ENCODE measurements at regions not wholly inside any gene's neighbourhood (a gene's known extent, or its start where the extent isn't known, plus 50 kb on each side); places are given as distances from the start of the nearest gene placed in this dataset.
"Not testable (repeated sequence)": the region's sequence is repeated elsewhere in the genome, so short reads cannot be mapped to it uniquely, and the experiment has no call there.

- TF ChIP-seq CTCF (IDR thresholded peaks at IDR 0.05) = no peak
- intact Hi-C loops (cut with DNase I; ENCODE audit: low total_unique reads) = no loop called here
- Histone ChIP-seq H3K9me3 (no peaks in the 10 kb centered on the region), H3K4me1 (peaks cover 0 to 7% (median 0%) of the 10 kb centered on the region in 4 donors), H3K4me3 (no peak overlapping the region), H3K27ac (no peak overlapping the region), H3K27me3 (no peaks in the 10 kb centered on the region), H3K36me3 (no peaks in the 10 kb centered on the region)
- DNase-seq = no peak
Measured at GRCh38 chr12:23245186-23245585, 620.2 kb downstream of the ETNK1 start.

- H3K36me3 ChIP-seq = no peaks in the 10 kb centered on the region
- H3K4me1 ChIP-seq = peaks cover 0 to 55% (median 5%) of the 10 kb centered on the region in 4 donors
- no peaks in the 10 kb centered on the region for H3K9me3 ChIP-seq
- DNase-seq = no peak
- TF ChIP-seq CTCF (IDR thresholded peaks at IDR 0.05) = no peak
- no peaks in the 10 kb centered on the region for H3K27me3 ChIP-seq
- peak overlapping the region in 1 of 2 donors; percentile 23 for H3K27ac ChIP-seq
- no peak overlapping the region for H3K4me3 ChIP-seq
- intact Hi-C loops (cut with DNase I; ENCODE audit: low total_unique reads) = no loop called here
Measured at GRCh38 chr12:23253191-23253590, 628.2 kb downstream of the ETNK1 start.

- H3K36me3 ChIP-seq; H3K9me3 ChIP-seq; DNase-seq; intact Hi-C loops (cut with DNase I; ENCODE audit: low total_unique reads); H3K4me3 ChIP-seq; H3K27me3 ChIP-seq: not testable (repeated sequence)
- H3K27ac ChIP-seq = peak overlapping the region; percentile 5 to 23
- H3K4me1 ChIP-seq = peaks cover 0 to 57% (median 7%) of the 10 kb centered on the region in 4 donors
Measured at GRCh38 chr12:23253910-23254309, 628.9 kb downstream of the ETNK1 start.

- peak overlapping the region; percentile 13 to 45 for H3K27ac ChIP-seq
- H3K9me3 ChIP-seq = no peaks in the 10 kb centered on the region
- DNase-seq = no peak
- no peak for TF ChIP-seq CTCF (IDR thresholded peaks at IDR 0.05)
- no peaks in the 10 kb centered on the region for H3K27me3 ChIP-seq
- intact Hi-C loops (cut with DNase I; ENCODE audit: low total_unique reads) = no loop called here
- no peak overlapping the region for H3K4me3 ChIP-seq
- no peaks in the 10 kb centered on the region for H3K36me3 ChIP-seq
- H3K4me1 ChIP-seq = peaks cover 0 to 58% (median 8%) of the 10 kb centered on the region in 4 donors
Measured at GRCh38 chr12:23259558-23259957, 634.6 kb downstream of the ETNK1 start.

- no peak for DNase-seq
- Histone ChIP-seq H3K27ac (no peak overlapping the region), H3K4me1 (peaks cover 0 to 28% (median 4%) of the 10 kb centered on the region in 4 donors), H3K4me3 (no peak overlapping the region), H3K9me3 (no peaks in the 10 kb centered on the region), H3K27me3 (no peaks in the 10 kb centered on the region), H3K36me3 (no peaks in the 10 kb centered on the region)
- TF ChIP-seq CTCF (IDR thresholded peaks at IDR 0.05) = no peak
- intact Hi-C loops (cut with DNase I; ENCODE audit: low total_unique reads) = no loop called here
Measured at GRCh38 chr12:23262670-23263069, 637.7 kb downstream of the ETNK1 start.

GRCh38 chr12:23277831-23278230 lies 652.9 kb downstream of the ETNK1 start:
- intact Hi-C loops (cut with DNase I; ENCODE audit: low total_unique reads) = no loop called here
- Histone ChIP-seq H3K36me3 (no peaks in the 10 kb centered on the region), H3K9me3 (no peaks in the 10 kb centered on the region), H3K4me1 (no peaks in the 10 kb centered on the region), H3K4me3 (no peak overlapping the region), H3K27me3 (no peaks in the 10 kb centered on the region), H3K27ac (no peak overlapping the region)
- DNase-seq = no peak
- TF ChIP-seq CTCF (IDR thresholded peaks at IDR 0.05) = no peak

All from tibial artery (tissue), 4 donors.